VCaP (cell line): ENCODE measurements at regions not wholly inside any gene's neighbourhood (a gene's known extent, or its start where the extent isn't known, plus 50 kb on each side); places are given as distances from the start of the nearest gene placed in this dataset.

ENCODE experiments used
- H3K27ac ChIP-seq: fragments of 450-650 bp; 2 replicates; pipeline ENCODE4 v1.5.1; 2017
- CTCF ChIP-seq: fragments of 450-650 bp; conservative IDR thresholded peaks from 2 replicates; pipeline ENCODE4 v1.5.1; 2017; ENCODE audit warnings: mild to moderate bottlenecking, moderate library complexity

GRCh38 chr5:82364497-82364896 is 86.3 kb upstream of the RPS23 start:
- TF ChIP-seq CTCF: peak; percentile 53
- no peak overlapping the region for H3K27ac ChIP-seq

GRCh38 chr5:82363524-82363923 is 85.4 kb upstream of the RPS23 start:
- no peak overlapping the region for H3K27ac ChIP-seq
- no peak for TF ChIP-seq CTCF

- no peak for TF ChIP-seq CTCF
- no peak overlapping the region for H3K27ac ChIP-seq
These were observed 84.5 kb upstream of the RPS23 start for GRCh38 chr5:82362636-82363035.

GRCh38 chr5:82360022-82360421 is 81.9 kb upstream of the RPS23 start:
- H3K27ac ChIP-seq: no peak overlapping the region
- TF ChIP-seq CTCF: no peak

GRCh38 chr5:82359272-82359671 is 81.1 kb upstream of the RPS23 start:
- TF ChIP-seq CTCF: no peak
- no peak overlapping the region for H3K27ac ChIP-seq

- TF ChIP-seq CTCF: no peak
- H3K27ac ChIP-seq: no peak overlapping the region
These were observed 80.3 kb upstream of the RPS23 start for GRCh38 chr5:82358457-82358856.

- TF ChIP-seq CTCF: no peak
- H3K27ac ChIP-seq: 0 out of 2 replicates have a peak overlapping the region, but pooled peaks have one; percentile 24
These were observed 78.9 kb upstream of the RPS23 start for GRCh38 chr5:82356808-82357671.
